SU-DHL-6 (cell line): ENCODE measurements at regions not wholly inside any gene's neighbourhood (a gene's known extent, or its start where the extent isn't known, plus 50 kb on each side); places are given as distances from the start of the nearest gene placed in this dataset.

Experiments
- CTCF ChIP-seq: fragments of 200-600 bp; sonication (generic); IDR thresholded peaks from one replicate; pipeline ENCODE4 v1.5.1; 2017; ENCODE audit warnings: antibody characterized with exemption, mild to moderate bottlenecking, low read length, moderate library complexity; ENCODE audit not compliant: insufficient read depth, poor library complexity, severe bottlenecking
- EZH2phosphoT487 ChIP-seq: fragments of 200-600 bp; sonication (generic), shearing (Covaris generic); conservative IDR thresholded peaks from 2 replicates; pipeline ENCODE4 v1.6.1; 2018; ENCODE audit warnings: mild to moderate bottlenecking, antibody characterized with exemption, low read length, moderate library complexity, mixed read lengths

- TF ChIP-seq CTCF (no peak), EZH2phosphoT487 (no peak)
These were observed 528.0 kb downstream of the CPS1 start for GRCh38 chr2:211084352-211084751.
